ENCODE measurements at regions not wholly inside any gene's neighbourhood (a gene's known extent, or its start where the extent isn't known, plus 50 kb on each side); places are given as distances from the start of the nearest gene placed in this dataset.

DNA sequence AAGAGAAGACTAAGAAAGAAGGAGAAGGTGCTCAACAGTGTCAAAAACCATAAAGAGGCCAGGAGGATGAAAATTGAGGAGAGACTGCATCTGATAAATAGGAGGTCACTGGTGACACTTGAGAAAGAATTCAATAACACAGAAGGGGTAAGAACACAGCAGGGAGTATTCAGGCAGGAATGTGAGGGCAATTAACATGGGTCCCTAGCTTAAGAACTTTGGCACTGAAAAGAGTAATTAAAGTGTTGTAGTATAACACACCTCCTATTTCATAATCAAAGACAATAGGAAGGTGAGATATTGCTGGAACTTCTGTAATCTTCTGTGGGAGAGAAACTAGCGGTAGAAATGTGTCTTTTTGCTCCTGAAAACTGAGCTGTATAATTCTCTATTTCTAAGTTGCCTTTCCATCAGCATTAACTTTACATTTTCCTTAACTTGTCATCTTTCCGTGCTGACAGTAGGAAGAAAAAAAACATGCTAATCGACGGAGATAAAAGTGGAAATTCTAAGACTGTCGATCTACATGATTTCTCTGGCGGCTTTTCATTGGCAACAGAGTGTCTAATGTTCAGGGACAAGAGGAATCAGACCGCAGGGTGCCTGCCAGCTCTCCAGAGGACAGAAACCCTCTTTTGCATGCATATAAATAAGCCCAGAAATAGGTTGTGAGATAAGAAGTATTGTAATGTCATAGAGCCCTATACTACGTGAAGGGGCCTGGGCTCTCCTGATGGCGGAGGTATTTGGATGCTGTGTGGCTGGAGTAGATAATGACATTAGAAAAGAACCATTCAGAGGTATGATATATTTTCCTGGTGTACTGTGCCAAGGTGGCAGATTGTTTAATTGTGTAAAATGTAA lies 147.9 kb upstream of the GAP43 start:
- no peak for DNase-seq

DNA sequence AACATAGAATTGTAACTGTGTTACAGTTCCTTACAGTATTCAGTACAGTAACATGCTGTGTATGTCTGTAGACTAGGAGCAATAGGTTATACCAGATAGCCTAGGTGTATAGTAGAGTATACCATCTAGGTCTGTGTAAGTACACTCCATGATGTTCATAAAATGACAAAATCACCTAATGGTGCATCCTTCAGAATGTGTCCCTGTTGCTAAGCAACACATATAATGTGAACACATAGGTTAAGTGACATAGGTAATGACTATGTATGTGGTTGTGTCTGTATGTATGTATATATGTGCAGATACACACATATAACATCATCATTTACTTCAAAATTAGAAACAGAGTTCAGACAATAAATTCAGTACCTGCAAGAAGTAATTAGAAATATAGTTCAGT lies 146.8 kb upstream of the GAP43 start:
- no peak for DNase-seq

DNA sequence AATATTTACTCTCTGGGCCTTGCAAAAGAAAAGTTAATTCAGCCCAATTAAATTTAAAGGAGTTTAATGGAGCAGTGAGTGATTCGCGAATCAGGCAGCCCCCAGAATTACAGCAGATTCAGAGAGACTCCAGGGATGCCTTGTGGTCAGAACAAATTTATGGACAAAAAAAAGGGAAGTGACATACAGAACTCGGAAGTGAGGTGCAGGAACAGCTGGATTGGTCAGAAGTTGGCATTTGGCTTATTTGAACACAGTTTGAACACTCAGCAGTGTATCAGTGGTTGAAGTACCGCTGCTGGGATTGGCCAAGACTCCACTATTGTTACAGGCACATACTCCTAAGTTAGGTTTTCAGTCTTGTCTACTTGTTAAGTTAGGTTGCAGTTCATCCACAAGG lies 145.0 kb upstream of the GAP43 start:
- no peak for DNase-seq

DNA sequence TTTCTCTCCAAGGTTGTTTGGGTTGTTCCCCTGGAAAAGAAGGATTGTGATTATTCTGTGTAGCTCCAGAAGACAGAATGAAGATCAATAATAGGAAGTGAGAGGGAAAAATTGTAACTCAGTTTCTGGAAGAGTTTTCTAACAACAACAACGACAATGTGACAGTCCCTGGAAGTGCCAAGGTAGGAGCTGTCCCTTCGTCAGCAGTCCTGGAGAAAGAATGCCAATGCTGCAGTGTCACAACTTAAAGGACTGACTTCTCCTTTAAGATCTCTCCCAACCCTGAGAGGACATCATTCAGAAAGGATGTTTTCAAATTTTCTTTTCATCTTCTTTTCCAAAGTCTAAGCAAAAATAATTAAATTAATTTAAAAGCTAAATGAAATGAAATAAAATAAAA lies 136.4 kb upstream of the GAP43 start:
- no peak for DNase-seq

DNA sequence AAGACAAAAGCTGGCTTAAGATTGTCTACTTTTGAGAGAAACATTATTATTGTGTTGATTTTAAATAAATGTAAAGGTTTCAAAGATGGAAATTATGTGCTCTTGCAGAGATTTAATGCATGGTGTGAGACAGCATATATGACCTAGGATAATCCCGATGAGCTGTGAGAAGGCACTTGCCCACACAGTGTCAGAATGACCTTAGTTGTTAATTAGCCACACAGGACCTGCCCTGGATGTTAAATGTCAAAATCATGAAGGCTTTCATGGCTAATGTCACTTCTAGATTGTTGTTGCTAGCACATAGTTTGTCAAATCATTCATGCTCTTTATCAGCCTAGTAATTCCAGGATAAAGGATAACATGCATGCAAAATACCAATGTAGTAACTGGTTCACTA lies 135.3 kb upstream of the GAP43 start:
- no peak for DNase-seq

DNA sequence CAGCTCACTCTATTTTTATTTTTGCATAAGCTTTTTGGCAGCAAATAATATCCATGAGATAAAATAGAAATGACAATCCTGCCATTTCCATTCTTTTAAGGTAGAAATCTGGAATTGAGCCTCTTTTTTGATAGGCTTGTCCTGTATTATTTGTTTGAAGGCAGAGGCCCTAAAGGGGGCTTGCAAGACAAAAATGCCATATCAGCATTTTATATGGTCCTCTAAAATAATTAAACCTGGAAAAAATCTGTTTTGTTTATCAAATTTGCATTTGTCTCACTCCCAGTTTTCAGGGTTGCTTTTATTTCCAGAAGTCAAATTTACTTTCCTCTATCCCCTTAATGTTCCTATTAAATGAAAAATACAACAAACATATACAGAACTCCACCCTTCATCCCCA lies 134.9 kb upstream of the GAP43 start:
- no peak for DNase-seq

DNA sequence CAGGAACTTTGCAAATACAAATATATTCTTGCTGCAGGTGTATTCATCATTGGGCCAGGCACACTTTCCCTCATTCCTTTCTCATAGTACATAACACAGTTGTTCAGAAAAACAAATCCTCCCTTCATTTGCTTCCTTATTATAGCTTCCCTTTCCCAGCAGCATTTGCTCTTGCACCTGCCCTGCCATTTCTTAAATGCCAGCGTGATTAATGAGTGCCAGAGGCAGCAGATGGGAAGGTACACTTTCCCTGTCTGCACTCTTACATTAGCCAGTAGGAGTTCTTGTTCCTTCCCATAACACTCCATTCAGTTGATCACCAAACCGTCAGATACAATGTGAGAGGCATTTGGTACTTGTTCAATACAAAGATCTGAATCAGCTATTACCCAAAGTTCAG lies 128.5 kb upstream of the GAP43 start:
- DNase-seq = no peak

DNA sequence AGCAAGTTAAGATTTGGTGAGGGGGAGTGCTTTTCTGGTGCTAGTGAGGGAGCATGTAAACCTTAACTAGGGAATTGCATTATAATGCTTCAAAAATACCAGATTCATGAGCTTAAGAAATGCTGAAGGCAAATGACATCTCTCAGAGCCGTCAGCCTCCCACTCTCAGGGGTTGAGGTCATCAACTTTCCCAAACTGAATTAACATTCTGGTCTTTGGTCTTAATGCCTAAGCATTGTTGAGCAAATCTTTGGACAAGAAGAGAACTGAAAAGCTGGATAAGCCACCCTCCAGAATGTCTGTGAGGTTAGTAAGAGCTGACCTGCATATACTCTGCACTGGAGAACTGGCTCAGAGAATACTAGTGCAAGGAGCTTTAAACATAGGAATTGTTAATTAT lies 124.9 kb upstream of the GAP43 start:
- no peak for DNase-seq

DNA sequence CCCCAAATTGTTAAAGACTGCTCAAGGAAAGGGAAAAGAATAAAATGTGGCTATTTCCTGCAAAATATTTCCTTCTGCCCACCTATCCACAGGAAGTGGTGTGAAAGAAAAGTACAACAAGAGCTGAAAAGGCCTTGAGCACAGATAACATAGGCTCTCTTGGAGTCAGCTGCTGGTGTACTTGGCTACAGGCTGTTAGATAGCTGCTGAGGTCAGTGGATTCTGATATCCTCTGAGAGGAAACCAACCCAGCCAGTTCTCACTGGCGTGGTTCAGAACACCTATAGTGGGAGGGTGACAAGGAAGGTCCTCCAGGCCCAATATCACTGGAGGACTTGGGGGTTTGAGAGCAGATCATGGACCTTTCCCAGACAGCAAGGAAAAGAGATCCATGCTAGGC lies 124.4 kb upstream of the GAP43 start:
- DNase-seq = no peak

DNA sequence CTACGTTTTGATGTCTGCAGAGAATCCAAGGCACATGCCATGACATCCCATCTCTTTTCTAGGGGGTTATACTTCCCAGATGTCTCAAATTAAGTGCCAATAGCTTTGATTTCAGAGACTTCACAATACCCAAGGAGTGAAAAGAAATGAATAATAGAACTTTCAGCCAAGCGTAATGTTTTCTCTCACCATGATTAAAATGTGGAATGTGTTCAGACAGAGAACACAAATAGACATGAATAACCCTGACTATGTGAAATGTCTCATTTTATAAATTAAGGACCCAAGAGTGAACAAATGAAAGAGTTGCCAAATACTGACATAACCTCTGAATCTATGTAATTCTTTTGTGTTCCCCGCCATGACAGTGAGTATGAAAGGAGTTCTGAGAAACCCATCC lies 123.6 kb upstream of the GAP43 start:
- DNase-seq = no peak

DNA sequence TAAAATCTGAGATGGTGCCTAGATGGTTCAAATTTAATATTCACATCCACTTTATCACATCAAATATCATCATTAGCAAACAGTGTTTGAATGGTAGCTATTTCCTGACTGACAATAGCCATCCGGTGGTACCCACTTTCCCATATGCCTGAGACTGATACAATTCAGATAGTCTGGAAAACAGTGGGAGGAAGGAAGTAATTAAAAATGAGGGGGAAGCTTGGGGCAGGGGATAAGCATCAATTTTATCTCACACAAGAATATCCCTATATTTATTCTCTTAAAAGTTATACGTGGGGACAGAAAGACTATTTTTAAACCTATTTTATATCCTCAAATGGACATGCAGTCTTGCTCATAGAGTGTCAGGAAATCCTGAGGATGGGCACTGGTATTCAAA lies 122.5 kb upstream of the GAP43 start:
- no peak for DNase-seq

DNA sequence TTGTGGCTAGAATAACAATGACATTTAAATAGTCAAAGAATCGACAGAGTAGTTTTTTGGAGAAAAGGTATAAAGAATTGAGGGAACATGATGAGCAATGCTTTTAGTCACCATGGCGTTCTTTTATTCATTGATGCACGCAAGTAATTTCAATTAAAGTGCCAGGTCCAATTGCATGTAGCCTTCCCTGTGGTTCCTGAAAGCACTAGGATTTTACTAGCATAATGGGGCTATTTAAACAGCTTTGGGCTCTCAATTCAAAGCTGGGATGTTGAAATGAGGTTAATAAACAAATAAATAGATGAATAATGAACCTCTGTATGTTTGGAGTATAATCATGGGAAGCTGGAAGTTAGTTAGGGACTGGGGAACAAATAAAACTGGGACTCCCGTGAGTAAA lies 121.2 kb upstream of the GAP43 start:
- no peak for DNase-seq

DNA sequence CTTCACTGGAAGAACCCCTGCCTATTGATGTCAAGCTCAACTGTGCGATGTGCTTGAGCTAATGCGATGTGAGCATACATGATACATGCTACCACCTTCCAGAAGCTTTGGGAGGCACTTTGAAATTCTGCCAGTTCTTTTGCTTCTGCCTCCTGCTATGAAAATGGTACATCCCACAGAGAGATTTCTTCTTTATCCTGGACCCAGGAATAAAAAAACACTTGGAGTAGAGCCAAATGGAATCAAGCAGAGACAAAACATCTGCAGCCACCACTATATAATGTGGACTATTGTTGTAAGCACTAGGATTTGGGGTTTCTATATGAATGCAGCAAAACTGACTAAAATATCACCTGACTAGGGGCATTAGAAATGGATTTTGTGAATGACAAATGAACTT lies 119.9 kb upstream of the GAP43 start:
- DNase-seq = peak; percentile 29

DNA sequence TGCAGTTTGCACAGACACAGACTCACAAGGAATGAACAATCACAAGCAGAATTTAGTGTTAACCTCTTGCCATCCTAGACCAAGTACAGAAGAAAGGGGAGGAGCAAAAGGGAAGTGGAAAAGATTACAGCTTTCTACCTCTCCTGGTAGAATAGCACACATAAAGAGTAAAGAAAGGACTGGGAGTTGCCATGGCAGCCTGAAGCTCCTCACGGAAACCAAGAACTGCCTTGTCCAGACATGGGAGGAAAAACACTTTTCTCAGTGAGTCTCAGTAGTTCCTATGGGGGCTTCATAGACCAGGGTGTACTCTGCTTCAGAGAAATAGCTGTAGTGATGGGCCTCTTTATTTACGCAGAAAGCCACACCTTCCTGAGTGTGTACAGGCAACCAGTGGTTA lies 114.7 kb upstream of the GAP43 start:
- no peak for DNase-seq

DNA sequence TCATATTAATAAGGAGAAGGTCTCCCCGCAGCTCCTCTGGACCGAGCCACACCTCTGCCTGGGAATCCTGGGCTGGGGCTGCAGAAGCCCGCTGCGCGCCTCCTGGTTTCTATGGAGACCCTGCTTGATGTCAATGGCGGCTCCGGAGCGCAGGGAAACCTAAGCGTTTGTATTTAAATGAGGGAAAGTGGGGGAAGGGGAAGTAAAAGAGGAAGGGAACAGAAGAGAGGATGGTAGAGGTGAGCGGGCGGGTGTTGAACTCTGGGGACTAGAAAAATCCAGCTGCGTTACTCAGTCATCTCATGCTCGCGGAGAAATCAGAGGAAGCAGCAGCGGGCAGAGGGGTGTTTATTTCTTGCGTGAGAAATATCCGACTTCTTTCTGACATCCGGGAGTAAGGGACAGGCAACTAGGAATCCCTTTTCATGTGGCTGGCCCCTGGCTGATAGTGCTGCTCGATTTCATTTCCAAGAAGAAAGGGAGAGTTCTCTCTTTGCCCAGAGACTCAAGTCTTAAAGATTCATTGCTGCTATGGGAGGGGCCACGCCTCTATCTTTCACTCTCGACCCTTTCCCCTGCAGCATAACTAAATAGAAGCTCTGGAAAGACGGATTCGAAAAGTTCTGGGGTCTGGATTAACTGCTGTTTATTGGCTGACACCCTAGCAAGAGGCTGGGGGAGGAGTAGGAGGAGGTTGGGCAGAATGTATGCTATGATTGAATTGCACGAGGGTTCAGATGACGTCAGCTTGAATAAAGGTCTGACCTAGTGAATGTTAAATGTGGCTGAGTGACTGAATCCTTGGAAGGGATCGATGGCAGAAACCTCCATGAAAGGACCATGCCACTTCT lies 110.5 kb upstream of the GAP43 start:
- peak; percentile 49 for DNase-seq

DNA sequence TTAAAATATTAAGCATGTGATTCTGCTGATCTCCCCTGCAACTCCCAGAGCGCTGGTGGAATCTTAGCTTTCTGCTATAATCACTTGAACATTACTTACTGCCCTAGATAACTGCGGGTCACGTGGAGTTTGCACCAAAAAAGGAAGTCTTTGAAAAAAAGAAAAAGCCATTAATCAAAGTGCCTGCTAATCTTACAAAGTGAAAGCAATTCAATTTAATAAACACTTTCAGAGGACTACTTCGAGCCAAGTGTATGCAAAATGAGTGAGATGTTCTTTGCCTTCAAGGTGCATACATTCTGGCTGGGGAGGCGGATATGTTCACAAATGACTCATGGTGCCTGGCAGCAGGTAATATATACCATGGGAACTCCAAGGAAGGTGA lies 109.9 kb upstream of the GAP43 start:
- no peak for DNase-seq

DNA sequence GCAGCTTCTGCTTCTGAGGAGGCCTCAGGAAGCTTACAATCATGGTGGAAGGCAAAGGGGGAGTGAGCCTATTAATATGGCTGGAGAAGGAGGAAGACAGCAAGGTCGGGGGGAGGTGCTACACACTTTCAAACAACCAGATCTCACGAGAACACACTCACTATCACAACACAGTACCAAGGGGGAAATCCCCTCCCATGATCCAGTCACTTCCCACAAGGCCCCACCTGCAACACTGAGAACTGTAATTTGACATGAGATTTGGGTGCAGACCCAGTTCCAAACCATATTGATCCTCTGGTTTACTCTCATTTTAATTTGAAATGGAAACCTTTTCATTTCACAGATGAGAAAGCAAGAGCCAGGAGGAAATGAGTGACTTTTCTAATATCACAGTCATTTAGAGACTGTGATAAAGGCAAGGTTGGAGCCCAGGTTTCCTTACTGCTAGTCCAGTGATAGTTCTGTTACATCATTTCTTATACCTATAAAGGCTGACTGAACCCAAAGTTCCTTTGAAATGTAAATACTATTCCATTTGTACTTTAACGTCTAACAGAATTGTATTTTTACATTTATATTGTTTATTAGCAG lies 105.8 kb upstream of the GAP43 start:
- DNase-seq = no peak

DNA sequence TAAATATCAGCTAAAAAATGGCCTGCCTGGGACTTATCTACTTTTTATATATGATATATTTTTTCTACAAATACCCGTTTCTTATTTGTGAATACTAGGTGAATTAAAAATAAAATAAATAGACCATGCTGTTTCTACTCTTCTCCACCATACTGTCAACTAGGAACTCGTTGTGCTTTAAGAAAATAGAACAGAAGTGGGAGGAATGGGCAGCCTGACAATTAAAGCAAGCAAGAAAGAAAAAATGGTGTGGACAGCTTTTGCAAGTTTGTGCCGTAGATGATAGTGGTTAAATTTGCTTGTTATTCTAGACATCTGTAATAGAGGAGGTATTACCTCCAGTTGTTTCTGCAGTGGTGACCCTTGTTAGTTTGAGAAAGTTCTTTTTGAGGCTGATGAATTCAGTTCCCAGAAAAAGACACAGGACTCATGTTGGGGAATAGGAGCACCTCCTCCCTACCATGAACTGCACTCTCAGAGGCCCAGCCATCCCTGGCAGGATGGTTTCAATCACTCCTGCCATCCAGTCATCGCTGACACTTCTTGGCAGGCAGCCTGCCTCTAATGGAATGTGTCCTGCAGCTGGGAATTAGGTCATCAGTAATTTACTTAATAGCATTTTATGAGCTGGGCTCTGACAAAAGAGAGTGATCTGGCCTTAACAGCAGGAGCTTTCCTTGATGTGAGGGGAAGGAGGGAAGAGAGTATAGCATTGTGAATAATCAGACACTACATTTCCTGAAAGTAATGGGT lies 105.0 kb upstream of the GAP43 start:
- DNase-seq = peak; percentile 65

DNA sequence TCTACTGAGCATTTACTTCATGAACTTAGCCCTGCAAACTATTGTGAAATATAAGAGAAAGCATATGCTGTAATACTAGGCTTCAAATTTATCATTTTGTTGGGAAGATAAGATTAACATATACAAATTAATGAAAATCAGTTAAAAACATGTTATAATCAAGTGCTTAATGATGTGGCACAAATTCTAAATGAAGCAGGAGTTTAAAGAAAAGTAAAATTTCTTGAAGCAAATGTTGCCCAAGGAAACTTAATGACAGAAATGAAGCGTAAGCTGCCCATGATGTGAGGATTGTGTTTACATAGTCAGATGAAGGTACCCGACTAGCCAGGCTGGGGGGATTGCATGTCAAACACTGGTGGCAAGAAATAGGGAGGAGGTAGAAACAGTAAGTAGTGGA lies 103.1 kb upstream of the GAP43 start:
- no peak for DNase-seq

DNA sequence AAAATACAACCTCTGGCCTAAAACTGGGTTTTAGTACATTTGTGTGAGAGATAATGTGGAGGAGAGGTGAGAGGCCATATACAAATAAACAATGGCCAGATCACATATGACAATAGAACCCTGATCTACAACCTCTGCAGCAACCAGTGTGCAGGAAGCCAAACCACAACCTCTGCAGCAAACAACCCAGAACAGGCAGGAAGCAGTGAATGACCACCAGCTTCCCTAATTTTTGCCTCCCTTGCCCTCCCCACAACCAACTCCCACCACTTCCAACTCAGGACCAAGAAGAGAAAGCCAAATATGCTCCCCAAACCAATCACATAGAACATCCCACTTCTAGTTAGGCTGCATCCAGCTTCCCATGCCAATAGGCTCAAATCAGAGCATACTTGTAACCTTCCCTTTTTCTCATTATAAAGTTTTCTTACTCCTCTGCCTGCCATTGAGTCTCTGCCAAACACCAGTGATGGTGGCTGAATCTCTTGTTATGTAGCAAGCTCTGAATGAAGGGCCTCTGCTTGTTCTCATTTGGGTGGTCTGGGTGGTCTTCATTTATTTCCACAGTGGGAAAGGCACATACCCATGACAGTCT lies 102.6 kb upstream of the GAP43 start:
- no peak for DNase-seq

DNA sequence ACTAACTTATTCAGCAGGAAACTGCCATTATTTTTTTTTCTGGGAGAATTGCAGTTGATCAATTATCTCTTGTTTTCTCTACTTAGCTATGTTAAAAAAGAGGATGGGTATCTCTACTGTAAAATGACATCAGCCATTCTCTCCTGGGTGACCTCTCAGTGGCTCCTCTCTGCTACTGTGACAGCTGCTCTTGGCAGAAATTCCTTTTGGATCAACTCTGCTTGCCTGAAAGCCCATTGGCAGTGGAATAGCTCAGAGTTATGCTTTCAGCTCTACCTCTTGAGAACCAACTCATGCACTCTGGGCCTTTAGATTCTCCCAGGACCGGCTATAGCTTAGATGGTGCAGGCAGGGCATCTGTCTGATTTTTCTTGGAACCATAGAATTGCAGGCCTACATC lies 99.9 kb upstream of the GAP43 start:
- no peak for DNase-seq

DNA sequence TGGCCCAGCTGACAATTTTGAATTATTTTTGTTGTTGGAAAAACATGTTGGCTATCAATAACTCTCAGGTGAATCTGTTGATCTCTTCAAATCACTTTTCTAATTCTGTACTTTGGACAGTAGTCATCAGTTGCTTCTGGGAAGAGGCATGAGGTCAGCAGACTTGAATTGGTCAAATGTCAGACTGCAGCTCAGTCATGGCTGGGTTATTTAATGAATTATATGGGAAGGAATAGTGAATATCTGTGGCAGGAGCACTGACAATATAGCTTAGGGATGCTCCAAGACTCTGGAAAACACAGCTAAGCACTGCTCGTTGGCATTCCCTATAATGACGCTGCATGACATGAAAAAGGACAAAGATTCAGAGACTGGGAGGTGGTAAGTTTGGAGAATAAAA lies 98.8 kb upstream of the GAP43 start:
- no peak for DNase-seq

Data from left kidney (tissue), 1 donor.